Colonic mucosa (tissue), 4 donors: ENCODE measurements at regions not wholly inside any gene's neighbourhood (a gene's known extent, or its start where the extent isn't known, plus 50 kb on each side); places are given as distances from the start of the nearest gene placed in this dataset.

Experiments used
- DNase-seq: peaks from one replicate; pipeline ENCODE4 v3.0.0-alpha.2; 2020
- H3K27ac ChIP-seq: fragments of 200-600 bp; one replicate; pipeline ENCODE4 v1.8.0; 2021
- H3K27me3 ChIP-seq: fragments of 200-600 bp; one replicate; pipeline ENCODE4 v1.8.0; 2021
- H3K36me3 ChIP-seq: fragments of 200-600 bp; one replicate; pipeline ENCODE4 v1.8.0; 2021
- H3K4me1 ChIP-seq: fragments of 200-600 bp; one replicate; pipeline ENCODE4 v1.8.0; 2021; ENCODE audit warnings: mild to moderate bottlenecking
- H3K4me3 ChIP-seq: fragments of 200-600 bp; one replicate; pipeline ENCODE4 v1.8.0; 2021
- H3K9ac ChIP-seq, 2 donors: one replicate each; pipeline ENCODE4 v1.7.0; 2013; ENCODE audit warnings: control low read depth in 2 of 2, low read depth in 2 of 2, low read length in 2 of 2
- H3K9me3 ChIP-seq: fragments of 200-600 bp; one replicate; pipeline ENCODE4 v1.8.0; 2021
- intact Hi-C: fragments of 100-400 bp; cut with DNase I; formaldehyde crosslinking; loops from one replicate; pipeline ENCODE4 v1.14.1; 2022
- TF ChIP-seq, protein P1 (sequence below): fragments of 200-600 bp; IDR thresholded peaks from one replicate; pipeline ENCODE4 v1.8.0; 2022; ENCODE audit warnings: antibody characterized with exemption, mild to moderate bottlenecking
- donor health status: healthy.
- donor health status: DM: no; HTN: no; CAD: no.
- donor health status: DM: no; HTN: no; CAD: no.

DNA sequence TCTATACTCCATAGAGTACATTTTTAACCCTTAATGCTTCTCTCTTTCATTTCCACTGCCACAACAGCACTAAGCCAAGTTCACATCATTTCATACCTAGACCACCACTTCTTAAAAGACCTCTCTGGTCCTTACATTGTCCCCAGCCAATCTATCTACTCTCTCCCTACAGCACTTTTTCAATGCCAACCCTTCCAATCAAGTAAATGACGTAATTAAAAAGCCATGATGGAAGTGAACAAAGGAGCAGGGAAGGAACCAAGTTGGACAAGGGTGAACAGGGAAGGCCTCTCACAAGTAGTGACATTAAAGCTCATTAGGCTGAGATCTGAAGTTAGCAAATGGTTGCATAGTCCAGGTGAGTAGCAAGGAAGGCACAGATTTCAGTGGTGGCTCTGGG, 195.1 kb upstream of the CCDC150 start:
- Histone ChIP-seq H3K27ac (no peak overlapping the region), H3K4me3 (no peak overlapping the region), H3K36me3 (no peaks in the 10 kb centered on the region), H3K4me1 (no peaks in the 10 kb centered on the region), H3K9ac (no peak overlapping the region), H3K27me3 (no peaks in the 10 kb centered on the region), H3K9me3 (no peaks in the 10 kb centered on the region)
- no peak for DNase-seq
- intact Hi-C loops: no loop called here
- TF ChIP-seq, protein P1, sequence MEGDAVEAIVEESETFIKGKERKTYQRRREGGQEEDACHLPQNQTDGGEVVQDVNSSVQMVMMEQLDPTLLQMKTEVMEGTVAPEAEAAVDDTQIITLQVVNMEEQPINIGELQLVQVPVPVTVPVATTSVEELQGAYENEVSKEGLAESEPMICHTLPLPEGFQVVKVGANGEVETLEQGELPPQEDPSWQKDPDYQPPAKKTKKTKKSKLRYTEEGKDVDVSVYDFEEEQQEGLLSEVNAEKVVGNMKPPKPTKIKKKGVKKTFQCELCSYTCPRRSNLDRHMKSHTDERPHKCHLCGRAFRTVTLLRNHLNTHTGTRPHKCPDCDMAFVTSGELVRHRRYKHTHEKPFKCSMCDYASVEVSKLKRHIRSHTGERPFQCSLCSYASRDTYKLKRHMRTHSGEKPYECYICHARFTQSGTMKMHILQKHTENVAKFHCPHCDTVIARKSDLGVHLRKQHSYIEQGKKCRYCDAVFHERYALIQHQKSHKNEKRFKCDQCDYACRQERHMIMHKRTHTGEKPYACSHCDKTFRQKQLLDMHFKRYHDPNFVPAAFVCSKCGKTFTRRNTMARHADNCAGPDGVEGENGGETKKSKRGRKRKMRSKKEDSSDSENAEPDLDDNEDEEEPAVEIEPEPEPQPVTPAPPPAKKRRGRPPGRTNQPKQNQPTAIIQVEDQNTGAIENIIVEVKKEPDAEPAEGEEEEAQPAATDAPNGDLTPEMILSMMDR: no peak

DNA sequence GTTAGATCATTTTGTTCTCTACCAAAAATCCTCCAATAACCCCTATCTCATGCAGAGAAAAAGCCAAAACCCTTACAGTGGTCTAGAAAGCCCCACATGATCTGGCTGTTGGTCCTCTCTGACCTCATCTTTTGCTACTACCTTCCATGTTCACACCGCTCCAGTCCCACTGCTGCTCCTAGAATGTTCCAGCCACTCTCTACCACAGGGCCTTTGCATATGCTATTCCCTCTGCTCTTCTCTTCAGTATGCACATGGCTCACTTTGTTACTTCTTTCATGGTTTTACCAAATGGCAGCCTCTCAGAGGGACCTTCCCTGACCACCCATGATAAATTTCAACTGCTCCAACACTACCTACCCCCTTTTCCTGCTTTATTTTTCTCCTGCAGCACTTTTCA, 193.5 kb upstream of the CCDC150 start:
- no peaks in the 10 kb centered on the region for H3K36me3 ChIP-seq
- intact Hi-C loops: no loop called here
- no peak for DNase-seq
- H3K9ac ChIP-seq: no peak overlapping the region
- no peaks in the 10 kb centered on the region for H3K9me3 ChIP-seq
- no peaks in the 10 kb centered on the region for H3K4me1 ChIP-seq
- no peak overlapping the region for H3K27ac ChIP-seq
- no peak overlapping the region for H3K4me3 ChIP-seq
- TF ChIP-seq, protein P1: no peak
- no peaks in the 10 kb centered on the region for H3K27me3 ChIP-seq

DNA sequence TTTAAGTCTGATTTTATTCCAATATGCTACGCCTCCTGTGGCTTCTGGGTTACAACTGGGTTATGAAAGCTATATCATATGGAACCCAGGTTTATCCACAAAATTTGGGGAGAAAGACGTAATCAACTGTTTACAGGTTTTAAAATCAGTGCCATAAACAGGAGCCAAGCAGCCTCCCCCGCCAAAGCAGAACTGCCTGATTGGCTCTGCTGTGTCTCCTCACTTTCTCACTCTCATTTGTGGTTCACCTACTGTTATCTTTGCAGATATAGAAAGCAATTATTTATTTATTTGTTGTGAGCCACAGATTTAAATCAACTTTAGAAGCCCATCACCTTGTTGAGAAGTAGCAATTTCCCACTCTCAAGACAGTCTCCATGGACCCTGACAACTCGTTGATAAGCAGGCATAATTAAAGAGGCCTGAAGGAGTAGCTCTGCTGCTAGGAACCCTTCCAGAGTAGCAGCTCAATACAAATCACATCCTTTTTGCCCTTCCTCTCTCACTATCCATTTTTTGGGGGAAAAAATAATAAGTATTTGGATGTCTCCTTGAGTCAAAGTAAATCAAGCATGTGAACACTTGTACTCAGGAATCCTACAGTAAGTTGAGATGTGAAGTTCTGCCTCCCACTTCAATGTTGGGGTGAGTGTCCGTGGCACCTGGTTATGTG, 191.0 kb upstream of the CCDC150 start:
- no peak for DNase-seq
- Histone ChIP-seq H3K27ac (no peak overlapping the region), H3K36me3 (no peaks in the 10 kb centered on the region), H3K9ac (no peak overlapping the region), H3K4me1 (no peaks in the 10 kb centered on the region), H3K27me3 (no peaks in the 10 kb centered on the region), H3K4me3 (no peak overlapping the region), H3K9me3 (no peaks in the 10 kb centered on the region)
- intact Hi-C loops: no loop called here
- TF ChIP-seq, protein P1: no peak

DNA sequence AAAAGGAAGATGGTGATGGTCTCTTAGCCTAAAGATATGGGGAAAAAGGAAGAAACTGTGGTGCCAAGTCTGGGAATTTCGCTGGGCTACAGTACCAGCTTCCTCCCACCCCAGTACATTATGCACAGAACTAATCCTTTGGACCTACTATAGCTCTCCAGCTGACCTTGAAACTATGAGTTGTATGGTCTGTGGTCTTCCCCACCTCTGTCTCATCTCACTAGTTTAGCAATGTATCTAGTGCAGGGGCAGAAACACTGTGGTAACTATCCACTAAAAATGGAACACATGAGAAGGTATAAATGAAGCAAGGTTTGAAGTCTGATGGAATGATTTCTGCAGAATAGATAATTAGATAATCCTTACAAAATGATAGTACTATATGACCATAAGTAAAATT, 190.4 kb upstream of the CCDC150 start:
- no peak overlapping the region for H3K27ac ChIP-seq
- TF ChIP-seq, protein P1: no peak
- H3K9ac ChIP-seq: no peak overlapping the region
- H3K4me1 ChIP-seq: no peaks in the 10 kb centered on the region
- no peaks in the 10 kb centered on the region for H3K27me3 ChIP-seq
- no peak for DNase-seq
- no peak overlapping the region for H3K4me3 ChIP-seq
- H3K36me3 ChIP-seq: no peaks in the 10 kb centered on the region
- intact Hi-C loops: no loop called here
- H3K9me3 ChIP-seq: no peaks in the 10 kb centered on the region

DNA sequence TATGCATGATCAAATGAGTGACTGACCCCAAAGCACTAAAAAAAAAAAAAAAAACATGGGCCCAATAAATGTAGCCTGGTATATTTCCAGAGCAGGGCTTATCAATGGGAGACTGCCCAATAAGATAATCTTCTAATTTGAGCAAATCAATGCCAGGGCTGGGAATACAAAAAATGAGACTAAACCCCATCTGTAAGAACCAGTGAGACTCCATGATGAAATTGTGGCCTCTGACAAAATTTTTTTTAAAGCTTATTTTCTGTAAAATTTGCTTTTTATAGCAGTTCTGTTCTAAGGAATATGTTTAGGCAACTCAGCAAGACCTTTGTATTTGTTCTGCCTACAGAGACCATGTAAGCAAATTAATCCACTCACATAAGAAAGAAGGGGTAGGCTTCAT, 186.8 kb upstream of the CCDC150 start:
- TF ChIP-seq, protein P1: no peak
- intact Hi-C loops: loop anchor here (5.0 kb wide), 1 partner anchor 155 kb away; no protein-coding TSS in a partner anchor
- H3K9ac ChIP-seq: no peak overlapping the region
- no peak for DNase-seq
- no peak overlapping the region for H3K4me3 ChIP-seq
- no peak overlapping the region for H3K27ac ChIP-seq
- no peaks in the 10 kb centered on the region for H3K9me3 ChIP-seq
- H3K36me3 ChIP-seq: no peaks in the 10 kb centered on the region
- no peaks in the 10 kb centered on the region for H3K4me1 ChIP-seq
- H3K27me3 ChIP-seq: no peaks in the 10 kb centered on the region
